SK-N-SH treated with all-trans-retinoic acid at 6 μM for 48 hours (cell line): ENCODE measurements at regions not wholly inside any gene's neighbourhood (a gene's known extent, or its start where the extent isn't known, plus 50 kb on each side); places are given as distances from the start of the nearest gene placed in this dataset.

Source experiments
- ATAC-seq: fragments of 200-7000 bp; cut with Tn5 transposase; 3 replicates; pipeline ENCODE4 v1.9.1; 2020; ENCODE audit warnings: mild to moderate bottlenecking, moderate library complexity
- ARNTL ChIP-seq: fragments of 450-650 bp; formaldehyde crosslinking; IDR thresholded peaks from 2 replicates; pipeline ENCODE4 v1.5.0; 2020; ENCODE audit warnings: low read depth, mild to moderate bottlenecking, moderate library complexity, borderline replicate concordance
- BACH2 ChIP-seq: fragments of 250-450 bp; sonication (Bioruptor Pico); IDR thresholded peaks from 2 replicates; pipeline ENCODE4 v1.9.0; 2021; ENCODE audit warnings: mild to moderate bottlenecking, borderline replicate concordance
- CSDC2 ChIP-seq: fragments of 250-450 bp; sonication (Bioruptor Pico); IDR thresholded peaks from 2 replicates; pipeline ENCODE4 v1.5.0; 2020; ENCODE audit warnings: mild to moderate bottlenecking, moderate library complexity
- ESRRG ChIP-seq: fragments of 250-450 bp; sonication (Bioruptor Pico); IDR thresholded peaks from 2 replicates; pipeline ENCODE4 v1.6.1; 2021; ENCODE audit warnings: mild to moderate bottlenecking
- GLIS3 ChIP-seq: fragments of 250-450 bp; sonication (Bioruptor Pico); IDR thresholded peaks from 2 replicates; pipeline ENCODE4 v1.5.0; 2020; ENCODE audit warnings: mild to moderate bottlenecking, moderate library complexity
- ISL1 ChIP-seq: fragments of 250-450 bp; sonication (Bioruptor Pico); IDR thresholded peaks from 2 replicates; pipeline ENCODE4 v2.1.2; 2022; ENCODE audit warnings: mild to moderate bottlenecking, moderate library complexity
- OSR1 ChIP-seq: fragments of 250-450 bp; sonication (Bioruptor Pico); IDR thresholded peaks from 2 replicates; pipeline ENCODE4 v1.8.0; 2022; ENCODE audit warnings: moderate library complexity, mild to moderate bottlenecking, inconsistent platforms
- PATZ1 ChIP-seq: fragments of 250-450 bp; sonication (Bioruptor Pico); IDR thresholded peaks from 2 replicates; pipeline ENCODE4 v1.8.0; 2020; ENCODE audit warnings: mild to moderate bottlenecking, moderate library complexity, borderline replicate concordance
- PPARA ChIP-seq: fragments of 250-450 bp; sonication (Bioruptor Pico); IDR thresholded peaks from 2 replicates; pipeline ENCODE4 v1.5.0; 2020; ENCODE audit warnings: mild to moderate bottlenecking, borderline replicate concordance
- RARB ChIP-seq: fragments of 250-450 bp; sonication (Bioruptor Pico); IDR thresholded peaks from 2 replicates; pipeline ENCODE4 v1.8.0; 2021; ENCODE audit warnings: mild to moderate bottlenecking, moderate library complexity
- SNAI2 ChIP-seq: fragments of 250-450 bp; sonication (Bioruptor Pico); IDR thresholded peaks from 2 replicates; pipeline ENCODE4 v1.5.0; 2020; ENCODE audit warnings: mild to moderate bottlenecking, moderate library complexity
- TCF4 ChIP-seq: fragments of 250-450 bp; sonication (Bioruptor Pico); IDR thresholded peaks from 2 replicates; pipeline ENCODE4 v1.8.0; 2021; ENCODE audit warnings: mild to moderate bottlenecking, moderate library complexity, borderline replicate concordance
- TOX ChIP-seq: fragments of 250-450 bp; sonication (Bioruptor Pico); IDR thresholded peaks from 2 replicates; pipeline ENCODE4 v1.8.0; 2021; ENCODE audit warnings: mild to moderate bottlenecking, moderate library complexity, borderline replicate concordance
- ZC3H10 ChIP-seq: fragments of 250-450 bp; sonication (Bioruptor Pico); IDR thresholded peaks from 2 replicates; pipeline ENCODE4 v1.5.1; 2021; ENCODE audit warnings: mild to moderate bottlenecking, moderate library complexity
- ZFP3 ChIP-seq: fragments of 250-450 bp; sonication (Bioruptor Pico); IDR thresholded peaks from 2 replicates; pipeline ENCODE4 v1.5.0; 2020; ENCODE audit warnings: mild to moderate bottlenecking, moderate library complexity
- ZFP30 ChIP-seq: fragments of 450-650 bp; formaldehyde crosslinking; IDR thresholded peaks from 2 replicates; pipeline ENCODE4 v1.5.0; 2022; ENCODE audit warnings: mild to moderate bottlenecking, moderate library complexity
- ZNF70 ChIP-seq: fragments of 450-650 bp; formaldehyde crosslinking; IDR thresholded peaks from 2 replicates; pipeline ENCODE4 v1.5.0; 2020; ENCODE audit warnings: mild to moderate bottlenecking, moderate library complexity
- ZNF8 ChIP-seq: fragments of 450-650 bp; formaldehyde crosslinking; IDR thresholded peaks from 2 replicates; pipeline ENCODE4 v1.5.0; 2020; ENCODE audit warnings: mild to moderate bottlenecking, moderate library complexity
- TF ChIP-seq, protein P1 (sequence below): fragments of 250-450 bp; sonication (Bioruptor Pico); IDR thresholded peaks from 2 replicates; pipeline ENCODE4 v1.8.0; 2021; ENCODE audit warnings: low read depth, mild to moderate bottlenecking, moderate library complexity, borderline replicate concordance
- TF ChIP-seq, protein P2 (sequence below): fragments of 250-450 bp; sonication (Bioruptor Pico); IDR thresholded peaks from 2 replicates; pipeline ENCODE4 v1.5.0; 2020; ENCODE audit warnings: mild to moderate bottlenecking, moderate library complexity
- TF ChIP-seq, protein P3 (sequence below): fragments of 250-450 bp; sonication (Bioruptor Pico); IDR thresholded peaks from 2 replicates; pipeline ENCODE4 v1.5.1; 2020; ENCODE audit warnings: low read depth, mild to moderate bottlenecking, moderate library complexity

- ATAC-seq = no peak
- TF ChIP-seq, protein P1, sequence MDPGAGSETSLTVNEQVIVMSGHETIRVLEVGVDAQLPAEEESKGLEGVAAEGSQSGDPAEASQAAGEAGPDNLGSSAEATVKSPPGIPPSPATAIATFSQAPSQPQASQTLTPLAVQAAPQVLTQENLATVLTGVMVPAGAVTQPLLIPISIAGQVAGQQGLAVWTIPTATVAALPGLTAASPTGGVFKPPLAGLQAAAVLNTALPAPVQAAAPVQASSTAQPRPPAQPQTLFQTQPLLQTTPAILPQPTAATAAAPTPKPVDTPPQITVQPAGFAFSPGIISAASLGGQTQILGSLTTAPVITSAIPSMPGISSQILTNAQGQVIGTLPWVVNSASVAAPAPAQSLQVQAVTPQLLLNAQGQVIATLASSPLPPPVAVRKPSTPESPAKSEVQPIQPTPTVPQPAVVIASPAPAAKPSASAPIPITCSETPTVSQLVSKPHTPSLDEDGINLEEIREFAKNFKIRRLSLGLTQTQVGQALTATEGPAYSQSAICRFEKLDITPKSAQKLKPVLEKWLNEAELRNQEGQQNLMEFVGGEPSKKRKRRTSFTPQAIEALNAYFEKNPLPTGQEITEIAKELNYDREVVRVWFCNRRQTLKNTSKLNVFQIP (CRISPR knock-in tag) = no peak
- TF ChIP-seq TCF4 (CRISPR knock-in tag) = no peak
- TF ChIP-seq ZFP3 (CRISPR knock-in tag) = no peak
Observed at GRCh38 chr1:37130221-37130948, 96.1 kb upstream of the GRIK3 start.

DNA sequence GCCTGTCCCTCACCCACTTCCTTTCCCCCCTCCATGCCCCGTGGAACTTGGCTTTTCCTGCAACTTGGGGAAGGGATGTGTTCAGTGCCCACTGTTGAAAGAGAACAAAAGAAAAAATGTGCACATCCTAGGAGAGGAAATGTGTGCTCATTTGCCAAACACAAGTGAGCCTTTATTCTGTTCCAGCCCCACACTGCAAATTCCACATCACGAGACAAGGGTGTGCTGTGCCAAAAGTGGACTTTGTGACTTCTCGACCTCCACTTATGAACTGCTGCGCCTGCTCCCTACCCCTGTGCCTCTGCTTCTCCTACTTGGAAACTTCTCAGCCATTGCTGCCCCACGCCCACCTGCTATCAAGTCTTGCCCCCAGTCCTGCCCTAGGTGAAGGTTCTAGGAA is 97.0 kb upstream of the GRIK3 start:
- TF ChIP-seq ZFP30 (CRISPR knock-in tag) = no peak
- TF ChIP-seq BACH2 (CRISPR knock-in tag) = no peak
- TF ChIP-seq ISL1 (CRISPR knock-in tag) = no peak
- no peak for TF ChIP-seq ZC3H10
- no peak for TF ChIP-seq ESRRG
- TF ChIP-seq CSDC2 (CRISPR knock-in tag) = no peak
- TF ChIP-seq PPARA = no peak
- TF ChIP-seq TCF4 (CRISPR knock-in tag) = no peak
- TF ChIP-seq ZNF8 (CRISPR knock-in tag) = no peak
- TF ChIP-seq, protein P2, sequence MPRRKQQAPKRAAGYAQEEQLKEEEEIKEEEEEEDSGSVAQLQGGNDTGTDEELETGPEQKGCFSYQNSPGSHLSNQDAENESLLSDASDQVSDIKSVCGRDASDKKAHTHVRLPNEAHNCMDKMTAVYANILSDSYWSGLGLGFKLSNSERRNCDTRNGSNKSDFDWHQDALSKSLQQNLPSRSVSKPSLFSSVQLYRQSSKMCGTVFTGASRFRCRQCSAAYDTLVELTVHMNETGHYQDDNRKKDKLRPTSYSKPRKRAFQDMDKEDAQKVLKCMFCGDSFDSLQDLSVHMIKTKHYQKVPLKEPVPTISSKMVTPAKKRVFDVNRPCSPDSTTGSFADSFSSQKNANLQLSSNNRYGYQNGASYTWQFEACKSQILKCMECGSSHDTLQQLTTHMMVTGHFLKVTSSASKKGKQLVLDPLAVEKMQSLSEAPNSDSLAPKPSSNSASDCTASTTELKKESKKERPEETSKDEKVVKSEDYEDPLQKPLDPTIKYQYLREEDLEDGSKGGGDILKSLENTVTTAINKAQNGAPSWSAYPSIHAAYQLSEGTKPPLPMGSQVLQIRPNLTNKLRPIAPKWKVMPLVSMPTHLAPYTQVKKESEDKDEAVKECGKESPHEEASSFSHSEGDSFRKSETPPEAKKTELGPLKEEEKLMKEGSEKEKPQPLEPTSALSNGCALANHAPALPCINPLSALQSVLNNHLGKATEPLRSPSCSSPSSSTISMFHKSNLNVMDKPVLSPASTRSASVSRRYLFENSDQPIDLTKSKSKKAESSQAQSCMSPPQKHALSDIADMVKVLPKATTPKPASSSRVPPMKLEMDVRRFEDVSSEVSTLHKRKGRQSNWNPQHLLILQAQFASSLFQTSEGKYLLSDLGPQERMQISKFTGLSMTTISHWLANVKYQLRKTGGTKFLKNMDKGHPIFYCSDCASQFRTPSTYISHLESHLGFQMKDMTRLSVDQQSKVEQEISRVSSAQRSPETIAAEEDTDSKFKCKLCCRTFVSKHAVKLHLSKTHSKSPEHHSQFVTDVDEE = no peak
- no peak for TF ChIP-seq ZFP3 (CRISPR knock-in tag)
- TF ChIP-seq, protein P3, sequence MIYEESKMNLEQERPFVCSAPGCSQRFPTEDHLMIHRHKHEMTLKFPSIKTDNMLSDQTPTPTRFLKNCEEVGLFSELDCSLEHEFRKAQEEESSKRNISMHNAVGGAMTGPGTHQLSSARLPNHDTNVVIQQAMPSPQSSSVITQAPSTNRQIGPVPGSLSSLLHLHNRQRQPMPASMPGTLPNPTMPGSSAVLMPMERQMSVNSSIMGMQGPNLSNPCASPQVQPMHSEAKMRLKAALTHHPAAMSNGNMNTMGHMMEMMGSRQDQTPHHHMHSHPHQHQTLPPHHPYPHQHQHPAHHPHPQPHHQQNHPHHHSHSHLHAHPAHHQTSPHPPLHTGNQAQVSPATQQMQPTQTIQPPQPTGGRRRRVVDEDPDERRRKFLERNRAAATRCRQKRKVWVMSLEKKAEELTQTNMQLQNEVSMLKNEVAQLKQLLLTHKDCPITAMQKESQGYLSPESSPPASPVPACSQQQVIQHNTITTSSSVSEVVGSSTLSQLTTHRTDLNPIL (CRISPR knock-in tag) = no peak
- no peak for TF ChIP-seq GLIS3 (CRISPR knock-in tag)

GRCh38 chr1:37133276-37134145 is 99.2 kb upstream of the GRIK3 start:
- no peak for TF ChIP-seq ISL1 (CRISPR knock-in tag)
- TF ChIP-seq CSDC2 (CRISPR knock-in tag) = no peak
- TF ChIP-seq ZC3H10 = no peak
- TF ChIP-seq, protein P1 (CRISPR knock-in tag) = no peak
- TF ChIP-seq TCF4 (CRISPR knock-in tag) = no peak
- TF ChIP-seq TOX = no peak
- no peak for ATAC-seq

More for the DNA sequence above, 97.0 kb upstream of the GRIK3 start:
- ATAC-seq = no peak

DNA sequence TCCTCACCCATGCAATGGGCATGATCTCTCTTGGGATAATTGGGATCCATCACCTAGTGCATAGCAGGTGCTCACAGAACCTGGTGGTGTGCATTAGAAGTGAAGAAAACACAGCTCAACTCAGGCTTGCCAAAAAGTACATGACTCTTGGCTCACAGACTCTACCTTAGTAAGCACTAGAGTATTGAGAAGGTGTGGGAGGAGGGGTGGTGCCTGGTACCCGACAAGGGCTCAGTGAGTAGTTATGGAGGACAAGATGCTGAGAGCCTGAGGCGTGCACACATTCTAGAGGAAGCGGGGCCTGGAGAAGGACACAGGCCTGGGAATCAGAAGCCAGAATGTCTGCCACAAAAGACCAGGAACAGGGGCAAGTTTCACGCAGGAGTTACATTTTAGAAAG is 100.3 kb upstream of the GRIK3 start:
- ATAC-seq = no peak
- TF ChIP-seq ARNTL = no peak
- TF ChIP-seq ZNF70 (CRISPR knock-in tag) = no peak
- TF ChIP-seq SNAI2 (CRISPR knock-in tag) = no peak
- TF ChIP-seq, all 23 proteins: peak for 0

DNA sequence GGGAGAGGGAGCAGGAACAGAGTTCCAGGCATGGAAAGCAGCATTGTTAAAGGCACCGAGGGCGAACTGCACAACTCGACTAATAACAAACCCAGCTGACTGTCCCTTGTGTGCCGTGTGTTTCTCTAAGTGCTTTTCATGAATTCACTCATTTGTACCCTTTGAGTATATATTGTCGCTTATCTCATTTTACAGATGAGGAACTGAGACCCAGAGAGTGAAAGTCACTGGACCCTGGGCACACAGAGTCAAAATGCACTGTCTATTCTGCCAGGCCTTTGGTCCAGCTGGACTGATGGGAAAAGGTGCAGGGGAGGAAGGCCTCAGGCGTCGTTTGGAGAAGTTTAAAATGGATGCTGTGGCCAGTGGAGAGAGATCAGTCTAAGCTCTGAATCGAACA is 100.7 kb upstream of the GRIK3 start:
- TF ChIP-seq PATZ1 (CRISPR knock-in tag) (no peak), RARB (CRISPR knock-in tag) (no peak), OSR1 (CRISPR knock-in tag) (no peak), SNAI2 (CRISPR knock-in tag) (no peak), GLIS3 (CRISPR knock-in tag) (no peak), ZC3H10 (no peak), CSDC2 (CRISPR knock-in tag) (no peak), TOX (no peak), PPARA (no peak)
- ATAC-seq = no peak
